SKM-1 treated with dmso at 0.1 percent for 144 hours (cell line): ENCODE measurements at regions not wholly inside any gene's neighbourhood (a gene's known extent, or its start where the extent isn't known, plus 50 kb on each side); places are given as distances from the start of the nearest gene placed in this dataset.
"Not testable (repeated sequence)": the region's sequence is repeated elsewhere in the genome, so short reads cannot be mapped to it uniquely, and the experiment has no call there.

Source experiments
- DNase-seq: peaks from one replicate; lab custom pipeline; 2025; ENCODE audit not compliant: unreplicated experiment; lab: John Stamatoyannopoulos, UW

GRCh38 chr22:48428631-48429371, 1398.9 kb downstream of the BRD1 start:
- no peak for DNase-seq

- DNase-seq, result no peak
These were observed 1399.9 kb downstream of the BRD1 start for GRCh38 chr22:48427731-48428211.

GRCh38 chr22:48426466-48427380, 1401.0 kb downstream of the BRD1 start:
- no peak for DNase-seq

- DNase-seq, result no peak
These were observed 1402.0 kb downstream of the BRD1 start for GRCh38 chr22:48425641-48426040.

- no peak for DNase-seq
These were observed 1402.6 kb downstream of the BRD1 start for GRCh38 chr22:48425091-48425506.

GRCh38 chr22:48424661-48425060, 1403.0 kb downstream of the BRD1 start:
- DNase-seq, result no peak

- DNase-seq, result no peak
These were observed 1403.5 kb downstream of the BRD1 start for GRCh38 chr22:48424201-48424627.

GRCh38 chr22:48423481-48423911, 1404.2 kb downstream of the BRD1 start:
- DNase-seq, result no peak

- no peak for DNase-seq
These were observed 1404.7 kb downstream of the BRD1 start for GRCh38 chr22:48422900-48423480.

GRCh38 chr22:48418831-48419230, 1408.8 kb downstream of the BRD1 start:
- no peak for DNase-seq

GRCh38 chr22:48417225-48418070, 1410.2 kb downstream of the BRD1 start:
- no peak for DNase-seq

- no peak for DNase-seq
These were observed 1411.1 kb downstream of the BRD1 start for GRCh38 chr22:48416396-48417224.

GRCh38 chr22:48415520-48415919, 1412.2 kb downstream of the BRD1 start:
- DNase-seq, result no peak

- DNase-seq, result no peak
These were observed 1413.0 kb downstream of the BRD1 start for GRCh38 chr22:48414651-48415050.

- not testable (repeated sequence) for DNase-seq
These were observed 1414.7 kb downstream of the BRD1 start for GRCh38 chr22:48412931-48413330.

GRCh38 chr22:48410536-48410935, 1417.1 kb downstream of the BRD1 start:
- DNase-seq, result no peak

GRCh38 chr22:48407256-48407955, 1420.3 kb downstream of the BRD1 start:
- no peak for DNase-seq

- no peak for DNase-seq
These were observed 1421.5 kb downstream of the BRD1 start for GRCh38 chr22:48406161-48406560.

GRCh38 chr22:48405741-48406140, 1421.9 kb downstream of the BRD1 start:
- no peak for DNase-seq
